Stimulated activated CD4-positive, alpha-beta T cell treated with anti-CD3 and anti-CD28 coated beads, Interleukin-15, amount 100 ng/mL, for 1 hour (primary cell): ENCODE measurements at regions not wholly inside any gene's neighbourhood (a gene's known extent, or its start where the extent isn't known, plus 50 kb on each side); places are given as distances from the start of the nearest gene placed in this dataset.

ENCODE experiments used
- DNase-seq, 2 donors: peaks; one replicate each; pipeline ENCODE4 v3.0.0-alpha.2; 2020; ENCODE audit warnings: low read depth in 1 of 2, low spot score in 1 of 2

GRCh38 chr19:28520998-28521568, 691.9 kb downstream of the UQCRFS1 start:
- no peak for DNase-seq

GRCh38 chr19:28519952-28520861, 692.7 kb downstream of the UQCRFS1 start:
- DNase-seq = no peak

GRCh38 chr19:28519218-28519779, 693.7 kb downstream of the UQCRFS1 start:
- DNase-seq = no peak

- no peak for DNase-seq
Observed at GRCh38 chr19:28516415-28516872, 696.5 kb downstream of the UQCRFS1 start.

GRCh38 chr19:28514166-28514565, 698.8 kb downstream of the UQCRFS1 start:
- no peak for DNase-seq

- DNase-seq = no peak
Observed at GRCh38 chr19:28511655-28512054, 701.3 kb downstream of the UQCRFS1 start.

- DNase-seq = no peak
Observed at GRCh38 chr19:28509079-28509895, 703.7 kb downstream of the UQCRFS1 start.

- DNase-seq = no peak
Observed at GRCh38 chr19:28508666-28509065, 704.3 kb downstream of the UQCRFS1 start.

- no peak for DNase-seq
Observed at GRCh38 chr19:28505933-28506332, 707.0 kb downstream of the UQCRFS1 start.

- DNase-seq = no peak
Observed at GRCh38 chr19:28505134-28505533, 707.8 kb downstream of the UQCRFS1 start.

- DNase-seq = no peak
Observed at GRCh38 chr19:28504727-28505126, 708.2 kb downstream of the UQCRFS1 start.

- DNase-seq = no peak
Observed at GRCh38 chr19:28504139-28504538, 708.8 kb downstream of the UQCRFS1 start.

- DNase-seq = no peak
Observed at GRCh38 chr19:28502879-28503734, 709.8 kb downstream of the UQCRFS1 start.

GRCh38 chr19:28501976-28502375, 711.0 kb downstream of the UQCRFS1 start:
- DNase-seq = no peak

GRCh38 chr19:28500982-28501630, 711.8 kb downstream of the UQCRFS1 start:
- no peak for DNase-seq

GRCh38 chr19:28500296-28500695, 712.7 kb downstream of the UQCRFS1 start:
- DNase-seq = no peak

- no peak for DNase-seq
Observed at GRCh38 chr19:28498404-28498976, 714.5 kb downstream of the UQCRFS1 start.

- DNase-seq = no peak
Observed at GRCh38 chr19:28497887-28498286, 715.1 kb downstream of the UQCRFS1 start.

GRCh38 chr19:28497137-28497536, 715.8 kb downstream of the UQCRFS1 start:
- no peak for DNase-seq

- no peak for DNase-seq
Observed at GRCh38 chr19:28495046-28495445, 717.9 kb downstream of the UQCRFS1 start.
